GM19023 (cell line): ENCODE measurements at regions not wholly inside any gene's neighbourhood (a gene's known extent, or its start where the extent isn't known, plus 50 kb on each side); places are given as distances from the start of the nearest gene placed in this dataset.
"Not testable (repeated sequence)": the region's sequence is repeated elsewhere in the genome, so short reads cannot be mapped to it uniquely, and the experiment has no call there.

ENCODE experiments used
- ATAC-seq: cut with Tn5 transposase; IDR thresholded peaks from one replicate; pipeline ENCODE4 v1.9.1; 2021; ENCODE audit warnings: mild to moderate bottlenecking, moderate library complexity; ENCODE audit not compliant: unreplicated experiment

DNA sequence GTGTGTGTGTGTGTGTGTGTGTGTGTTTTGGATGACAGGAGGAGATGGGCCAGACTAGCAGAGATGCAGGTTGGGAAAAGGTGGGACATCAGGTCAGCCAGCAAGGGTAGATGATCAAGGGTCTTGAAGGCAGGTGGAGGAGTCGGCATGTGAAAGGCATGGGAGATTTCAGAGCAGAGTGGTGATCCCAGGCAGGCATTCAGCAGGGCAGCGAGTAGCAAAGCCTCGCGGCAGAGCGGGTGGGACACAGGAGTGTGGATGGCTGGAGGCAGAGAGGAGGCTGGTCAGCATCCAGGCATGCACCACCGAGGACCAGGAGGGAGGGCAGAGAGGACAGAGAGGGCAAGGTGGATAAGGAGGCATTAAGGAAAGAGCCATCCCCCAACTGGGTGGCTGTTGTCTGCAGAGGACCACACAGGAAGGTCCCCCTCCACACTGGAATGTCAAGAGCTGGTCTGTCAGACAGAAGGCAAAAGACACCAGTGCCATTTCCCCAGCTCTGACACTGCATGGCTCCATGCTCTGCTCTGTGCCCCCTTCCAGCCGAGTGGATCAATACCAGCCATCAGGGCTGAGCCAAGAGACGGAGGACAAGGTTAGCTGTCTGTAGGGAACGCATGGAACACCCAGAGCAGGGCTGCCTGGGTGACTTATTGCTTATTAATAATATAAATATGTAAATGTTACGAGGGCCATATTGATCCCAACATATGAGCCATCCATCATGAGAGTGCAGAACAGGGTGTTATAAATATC is 74.8 kb upstream of the RPL38 start:
- ATAC-seq, result no peak

- not testable (repeated sequence) for ATAC-seq
Observed at GRCh38 chr17:74129800-74130199, 73.7 kb upstream of the RPL38 start.

- ATAC-seq, result no peak
Observed at GRCh38 chr17:74130276-74130675, 73.2 kb upstream of the RPL38 start.

GRCh38 chr17:74130841-74131240 is 72.6 kb upstream of the RPL38 start:
- no peak for ATAC-seq

- no peak for ATAC-seq
Observed at GRCh38 chr17:74132354-74132753, 71.1 kb upstream of the RPL38 start.

DNA sequence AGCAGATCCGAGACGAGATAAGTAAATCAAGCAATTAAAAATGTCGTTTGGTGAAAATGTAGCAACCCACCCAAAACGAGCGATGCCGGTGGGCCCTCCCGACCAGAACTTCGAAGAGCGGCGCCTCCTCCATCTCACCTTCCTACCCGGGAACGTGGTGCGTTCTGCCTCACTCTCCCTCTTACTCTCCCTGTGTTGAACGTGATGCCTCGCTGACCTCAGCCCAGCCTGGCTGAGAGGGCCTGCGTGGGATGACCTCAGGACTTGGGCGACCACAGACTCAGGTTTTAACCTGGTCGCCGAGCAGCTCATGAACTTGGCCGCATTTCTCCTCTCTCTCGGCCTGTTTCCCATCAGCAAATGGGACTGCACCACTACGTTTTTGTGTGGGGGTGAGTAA is 69.7 kb upstream of the RPL38 start:
- no peak for ATAC-seq

- ATAC-seq, result not testable (repeated sequence)
Observed at GRCh38 chr17:74134234-74134633, 69.2 kb upstream of the RPL38 start.

DNA sequence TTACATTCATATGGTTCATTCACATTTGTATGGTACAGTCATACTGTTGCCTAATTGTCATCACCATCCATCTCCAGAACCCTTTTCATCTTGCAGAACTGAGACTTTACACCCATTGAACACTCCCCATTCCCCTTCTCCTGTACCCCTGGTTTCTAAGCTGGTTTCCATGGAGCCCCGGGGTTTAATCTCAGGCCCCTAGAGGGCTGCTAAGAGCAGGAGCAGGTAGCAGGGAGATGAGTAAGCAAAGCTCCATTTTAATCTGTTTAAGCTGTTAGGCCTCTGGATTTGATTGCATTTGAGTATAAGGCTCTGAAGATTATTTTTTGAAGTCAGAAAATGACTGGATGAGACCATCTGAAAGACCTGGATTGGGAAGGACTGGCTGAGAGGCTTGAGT is 68.5 kb upstream of the RPL38 start:
- no peak for ATAC-seq

- no peak for ATAC-seq
Observed at GRCh38 chr17:74135391-74136167, 67.9 kb upstream of the RPL38 start.

DNA sequence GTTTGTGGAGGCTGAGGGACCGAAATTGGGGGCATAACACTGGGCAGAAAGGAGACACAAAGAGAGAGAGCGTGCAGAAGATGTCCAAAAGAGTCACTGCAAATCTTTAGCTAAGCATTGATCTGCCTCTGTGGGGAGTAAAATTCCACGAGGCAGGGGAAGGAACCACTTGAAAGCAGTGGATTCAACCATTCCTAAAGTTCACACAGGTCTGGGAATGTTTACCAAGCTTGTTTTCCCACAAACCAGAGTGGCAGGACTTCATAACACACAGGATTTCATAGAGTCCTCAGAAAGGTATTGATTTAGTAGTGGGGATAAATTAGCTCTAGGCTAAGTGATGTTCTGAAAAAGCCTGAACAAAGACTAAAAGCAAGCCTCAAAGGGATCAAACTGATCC is 66.1 kb upstream of the RPL38 start:
- ATAC-seq, result no peak

- no peak for ATAC-seq
Observed at GRCh38 chr17:74139120-74139519, 64.4 kb upstream of the RPL38 start.

GRCh38 chr17:74140282-74140681 is 63.2 kb upstream of the RPL38 start:
- ATAC-seq, result no peak

DNA sequence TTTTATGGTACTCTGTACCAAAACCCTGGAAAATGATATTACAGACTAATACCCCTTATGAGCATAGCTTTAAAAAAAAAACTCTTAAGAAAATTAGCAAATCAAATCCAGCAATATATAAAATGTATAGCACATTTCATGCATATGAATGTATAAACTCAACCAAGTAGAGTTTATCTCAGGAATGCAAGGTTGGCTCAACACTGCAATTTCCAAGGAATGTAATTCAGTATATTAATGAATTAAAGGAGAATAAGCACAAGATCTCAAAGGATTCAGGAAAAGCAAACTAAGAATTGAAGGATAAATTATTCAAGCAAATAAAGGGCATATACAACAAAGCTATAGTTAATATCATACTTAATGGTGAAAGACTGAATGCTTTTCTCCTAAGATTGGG is 61.9 kb upstream of the RPL38 start:
- ATAC-seq, result no peak

GRCh38 chr17:74143318-74143717 is 60.2 kb upstream of the RPL38 start:
- not testable (repeated sequence) for ATAC-seq

GRCh38 chr17:74145756-74146155 is 57.7 kb upstream of the RPL38 start:
- no peak for ATAC-seq

DNA sequence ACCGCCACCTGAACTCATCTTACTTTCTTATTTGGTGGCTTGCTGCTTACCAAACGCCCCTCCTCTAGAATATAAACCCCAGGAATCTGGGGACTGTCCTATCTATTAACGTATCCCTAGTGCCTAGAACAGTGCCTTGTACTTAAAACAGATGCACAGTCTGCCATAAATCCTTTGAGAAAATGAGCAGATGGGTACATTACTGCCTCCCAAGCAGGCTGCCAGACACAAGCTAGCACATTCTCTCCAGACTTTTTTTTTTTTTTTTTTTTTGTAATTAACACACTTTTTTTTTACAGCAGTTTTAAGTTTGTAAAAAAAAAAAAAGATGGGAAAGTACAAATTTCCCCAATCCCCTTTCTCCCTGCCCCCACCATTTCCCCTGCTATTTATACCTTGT is 57.3 kb upstream of the RPL38 start:
- ATAC-seq, result no peak

- ATAC-seq, result no peak
Observed at GRCh38 chr17:74147056-74147835, 56.2 kb upstream of the RPL38 start.

DNA sequence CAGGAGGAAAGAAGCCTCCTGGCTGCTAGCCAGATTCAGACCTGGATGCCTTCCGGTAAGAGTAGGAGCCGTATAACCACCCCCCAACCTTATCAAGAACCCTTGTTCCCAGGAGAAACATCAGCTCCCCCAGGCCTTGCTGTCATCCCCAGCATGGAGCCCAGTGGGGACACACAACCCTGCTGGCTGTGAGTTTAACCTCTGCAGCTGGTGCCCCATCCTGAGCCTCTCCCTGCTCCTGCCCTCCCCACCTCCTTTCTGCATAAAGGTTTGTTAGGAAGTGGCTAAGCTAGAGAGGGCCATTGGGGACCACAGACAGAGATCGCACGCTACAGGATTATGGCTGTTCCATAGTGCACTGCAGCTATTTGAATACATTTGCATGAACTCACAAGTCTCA is 55.5 kb upstream of the RPL38 start:
- no peak for ATAC-seq

DNA sequence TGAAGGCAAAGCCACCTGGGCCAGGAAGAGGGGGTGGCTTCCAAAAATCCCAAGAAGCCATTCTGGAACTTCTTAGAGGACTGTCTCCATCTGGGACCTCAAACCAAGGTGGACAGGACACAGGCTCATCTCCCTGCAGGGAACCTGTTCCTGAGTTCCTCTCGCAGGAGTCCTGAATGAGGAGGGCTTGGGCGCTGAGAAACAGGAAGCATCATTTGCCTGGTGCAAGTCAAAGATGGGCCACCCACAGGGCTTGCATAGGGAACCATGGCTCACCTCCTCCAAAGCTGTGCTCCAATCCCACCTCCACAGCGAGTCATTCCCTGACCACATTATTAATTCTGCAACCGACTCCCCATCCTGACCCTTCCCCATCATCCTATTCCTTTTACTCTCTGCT is 55.0 kb upstream of the RPL38 start:
- ATAC-seq, result no peak

- no peak for ATAC-seq
Observed at GRCh38 chr17:74148901-74149596, 54.4 kb upstream of the RPL38 start.
